Thoracic aorta (tissue), 2 donors: ENCODE measurements at regions not wholly inside any gene's neighbourhood (a gene's known extent, or its start where the extent isn't known, plus 50 kb on each side); places are given as distances from the start of the nearest gene placed in this dataset.

Experiments
- ATAC-seq: fragments of 150-250 bp; one replicate; pipeline ENCODE4 v1.8.0; 2017; ENCODE audit warnings: low read depth; ENCODE audit not compliant: insufficient number of reproducible peaks, low FRiP score
- DNase-seq: peaks from one replicate; pipeline ENCODE4 v3.0.0-alpha.2; 2020; ENCODE audit warnings: low spot score
- H3K27ac ChIP-seq, 2 donors: fragments of 200-600 bp; sonication (generic); 1 replicate in 1 of 2; 2 replicates in 1 of 2; pipeline ENCODE4 v1.5.1; 2016; ENCODE audit warnings: mild to moderate bottlenecking in 2 of 2, moderate library complexity in 2 of 2
- H3K27me3 ChIP-seq: fragments of 200-600 bp; sonication (generic); replicated peaks from 2 replicates; pipeline ENCODE4 v1.6.0; 2016; ENCODE audit warnings: mild to moderate bottlenecking; ENCODE audit not compliant: insufficient read depth
- H3K36me3 ChIP-seq: fragments of 200-600 bp; sonication (generic); one replicate; pipeline ENCODE4 v1.5.1; 2016
- H3K4me1 ChIP-seq, 2 donors: fragments of 200-600 bp; sonication (generic); 1 replicate in 1 of 2; 2 replicates in 1 of 2; pipeline versions ENCODE4 v1.5.1 to v1.6.0; 2016; ENCODE audit warnings: low read depth in 2 of 2, mild to moderate bottlenecking in 1 of 2; ENCODE audit not compliant: control insufficient read depth in 1 of 2
- H3K4me3 ChIP-seq: fragments of 200-600 bp; sonication (generic); 2 replicates; pipeline ENCODE4 v1.5.1; 2016; ENCODE audit warnings: mild to moderate bottlenecking
- H3K9me3 ChIP-seq: fragments of 200-600 bp; sonication (generic); 2 replicates; pipeline ENCODE4 v1.5.1; 2016
- CTCF ChIP-seq: fragments of 200-600 bp; sonication (generic); IDR thresholded peaks from one replicate; pipeline ENCODE4 v1.5.1; 2019; ENCODE audit warnings: antibody characterized with exemption

- Histone ChIP-seq H3K27ac (no peak overlapping the region), H3K36me3 (no peaks in the 10 kb centered on the region), H3K4me3 (no peak overlapping the region), H3K9me3 (no peaks in the 10 kb centered on the region), H3K27me3 (no peaks in the 10 kb centered on the region), H3K4me1 (peaks cover 0 to 4% of the 10 kb centered on the region in 2 donors)
- TF ChIP-seq CTCF, result no peak
- ATAC-seq, result no peak
- no peak for DNase-seq
Measured at GRCh38 chr1:222073307-222073995, 331.6 kb upstream of the DUSP10 start.

- TF ChIP-seq CTCF, result no peak
- no peak for DNase-seq
- ATAC-seq, result no peak
- Histone ChIP-seq H3K36me3 (no peaks in the 10 kb centered on the region), H3K4me3 (no peak overlapping the region), H3K4me1 (no peaks in the 10 kb centered on the region), H3K27me3 (no peaks in the 10 kb centered on the region), H3K9me3 (no peaks in the 10 kb centered on the region), H3K27ac (no peak overlapping the region)
Measured at GRCh38 chr1:222071387-222071786, 329.5 kb upstream of the DUSP10 start.

- H3K4me1 ChIP-seq, result no peaks in the 10 kb centered on the region
- DNase-seq, result no peak
- H3K4me3 ChIP-seq, result no peak overlapping the region
- H3K27ac ChIP-seq, result no peak overlapping the region
- TF ChIP-seq CTCF, result no peak
- peaks cover 4% of the 10 kb centered on the region for H3K9me3 ChIP-seq
- H3K36me3 ChIP-seq, result no peaks in the 10 kb centered on the region
- ATAC-seq, result no peak
- H3K27me3 ChIP-seq, result no peaks in the 10 kb centered on the region
Measured at GRCh38 chr1:222068937-222069336, 327.0 kb upstream of the DUSP10 start.

- Histone ChIP-seq H3K9me3 (peaks cover 4% of the 10 kb centered on the region), H3K4me3 (no peak overlapping the region), H3K27me3 (no peaks in the 10 kb centered on the region), H3K27ac (no peak overlapping the region), H3K4me1 (no peaks in the 10 kb centered on the region), H3K36me3 (no peaks in the 10 kb centered on the region)
- no peak for TF ChIP-seq CTCF
- ATAC-seq (no peak), DNase-seq (no peak)
Measured at GRCh38 chr1:222068101-222068500, 326.2 kb upstream of the DUSP10 start.

- no peak for DNase-seq
- no peak for ATAC-seq
- peaks cover 4% of the 10 kb centered on the region for H3K9me3 ChIP-seq
- H3K4me3 ChIP-seq, result no peak overlapping the region
- no peak overlapping the region for H3K27ac ChIP-seq
- H3K36me3 ChIP-seq, result no peaks in the 10 kb centered on the region
- H3K4me1 ChIP-seq, result no peaks in the 10 kb centered on the region
- TF ChIP-seq CTCF, result no peak
- no peaks in the 10 kb centered on the region for H3K27me3 ChIP-seq
Measured at GRCh38 chr1:222066539-222066938, 324.6 kb upstream of the DUSP10 start.
